CD4-positive, alpha-beta T cell treated with Interleukin-6 for 4 hours (primary cell): ENCODE measurements at regions not wholly inside any gene's neighbourhood (a gene's known extent, or its start where the extent isn't known, plus 50 kb on each side); places are given as distances from the start of the nearest gene placed in this dataset.
A peak's percentile ranks its signal among the peaks of the same experiment; 100 is the strongest.
"Not testable (repeated sequence)": the region's sequence is repeated elsewhere in the genome, so short reads cannot be mapped to it uniquely, and the experiment has no call there.

ENCODE experiments used
- DNase-seq: peaks from one replicate; pipeline ENCODE4 v3.0.0-alpha.2; 2020; ENCODE audit warnings: mixed read lengths

- no peak for DNase-seq
These were observed 383.4 kb downstream of the MLLT3 start for GRCh38 chr9:20238921-20239320.

DNA sequence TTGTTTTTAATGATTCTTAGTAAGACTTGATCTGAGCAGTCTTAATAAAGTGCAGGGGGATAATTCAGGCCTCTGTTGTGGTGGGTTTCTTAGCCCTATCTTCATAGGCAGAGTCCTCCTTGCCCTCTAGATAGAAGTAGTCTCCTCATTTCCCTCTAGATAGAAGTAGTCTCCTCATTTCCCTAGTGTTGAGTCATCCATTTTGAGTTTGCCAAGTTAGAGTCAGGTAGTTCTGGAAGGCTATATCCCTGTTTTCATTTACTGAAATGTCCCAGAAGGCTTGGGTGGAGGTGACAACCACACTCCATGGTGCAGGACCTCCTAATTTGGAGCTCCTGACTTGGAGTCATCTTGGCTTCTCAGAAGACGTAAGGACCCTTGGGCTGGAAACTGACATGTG lies 384.6 kb downstream of the MLLT3 start:
- no peak for DNase-seq

- DNase-seq = no peak
These were observed 385.6 kb downstream of the MLLT3 start for GRCh38 chr9:20236676-20237075.

DNA sequence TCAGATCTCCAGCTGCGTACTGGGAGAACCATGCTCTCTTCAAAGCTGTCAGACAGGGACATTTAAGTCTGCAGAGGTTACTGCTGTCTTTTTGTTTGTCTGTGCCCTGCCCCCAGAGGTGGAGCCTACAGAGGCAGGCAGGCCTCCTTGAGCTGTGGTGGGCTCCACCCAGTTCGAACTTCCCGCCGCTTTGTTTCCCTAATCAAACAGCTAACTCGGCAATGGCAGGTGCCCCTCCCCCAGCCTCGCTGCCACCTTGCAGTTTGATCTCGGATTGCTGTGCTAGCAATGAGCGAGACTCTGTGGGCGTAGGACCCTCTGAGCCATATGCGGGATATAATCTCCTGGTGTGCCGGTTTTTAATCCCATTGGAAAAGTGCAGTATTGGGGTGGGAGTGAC lies 387.1 kb downstream of the MLLT3 start:
- DNase-seq = not testable (repeated sequence)

GRCh38 chr9:20228096-20228495 lies 394.2 kb downstream of the MLLT3 start:
- no peak for DNase-seq

DNA sequence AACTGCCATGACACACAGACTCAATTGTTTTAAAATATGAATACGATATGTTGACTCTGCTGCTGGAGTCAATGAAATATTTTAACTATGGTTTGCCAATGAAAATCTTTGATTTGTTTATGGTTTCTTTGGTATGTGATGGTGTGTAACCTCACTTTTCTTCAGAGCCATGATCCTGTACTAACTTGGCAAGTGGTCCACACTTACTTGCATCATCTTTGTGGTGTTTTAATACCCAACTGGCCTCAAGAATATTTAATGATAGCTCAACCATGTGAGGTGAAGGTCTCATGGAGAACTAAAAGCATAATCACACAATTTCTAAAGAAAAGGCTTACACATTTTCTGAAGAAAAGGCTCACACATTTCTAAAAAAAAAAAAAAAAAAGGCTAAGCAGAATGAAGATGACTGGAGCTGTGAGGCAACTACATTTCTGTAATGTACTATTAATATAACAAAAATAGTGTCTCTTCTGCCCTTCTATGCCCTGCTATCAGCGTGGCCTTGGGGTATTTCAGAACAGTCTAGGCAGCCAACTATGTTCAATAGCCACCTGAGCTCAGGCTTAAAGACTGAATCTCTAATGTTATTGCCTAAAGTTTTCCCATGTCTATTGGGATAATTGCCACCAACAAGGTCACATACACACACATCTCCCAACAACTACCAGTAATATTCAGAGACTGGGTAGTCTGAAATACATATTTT lies 395.0 kb downstream of the MLLT3 start:
- DNase-seq = no peak

- no peak for DNase-seq
These were observed 396.0 kb downstream of the MLLT3 start for GRCh38 chr9:20226345-20226744.

DNA sequence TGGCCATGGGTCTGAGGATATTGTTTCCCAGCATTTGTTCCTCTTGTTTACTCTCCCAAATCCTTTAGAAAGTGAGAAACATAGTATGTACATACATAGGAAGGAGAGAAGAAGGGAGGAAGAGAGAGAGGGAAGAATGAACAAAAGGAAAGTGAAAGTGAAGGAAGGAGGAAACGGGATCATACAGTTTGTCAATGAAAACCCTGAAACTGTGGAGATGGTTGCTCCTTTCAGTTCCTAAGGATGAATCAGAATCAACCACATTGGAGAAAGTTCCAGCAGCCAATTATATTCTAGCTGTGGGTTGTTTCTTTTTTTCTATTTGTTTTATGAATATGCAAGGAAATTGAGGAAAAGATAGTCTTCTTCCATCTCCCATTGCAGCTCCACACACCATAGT lies 396.5 kb downstream of the MLLT3 start:
- DNase-seq = no peak

- DNase-seq = no peak
These were observed 397.5 kb downstream of the MLLT3 start for GRCh38 chr9:20224756-20225155.

DNA sequence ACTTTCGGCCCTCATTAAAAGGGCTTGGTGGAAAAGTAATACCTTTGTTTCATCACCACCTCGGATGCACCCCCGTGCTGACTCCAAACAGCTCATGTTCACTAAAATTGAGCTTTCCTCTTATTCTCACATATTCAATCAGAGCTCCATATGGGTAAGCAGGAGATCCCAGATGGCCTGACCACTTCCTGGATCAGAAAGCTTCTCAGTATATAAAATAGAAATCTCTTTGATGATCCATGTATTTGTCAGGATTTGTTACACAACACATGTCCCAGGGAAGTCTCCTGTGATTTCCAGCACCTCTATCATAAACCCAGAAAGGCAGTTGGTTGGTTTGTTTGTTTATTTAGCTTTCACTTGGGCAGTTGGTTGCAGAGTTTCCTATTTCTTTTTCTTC lies 402.0 kb downstream of the MLLT3 start:
- DNase-seq = no peak

DNA sequence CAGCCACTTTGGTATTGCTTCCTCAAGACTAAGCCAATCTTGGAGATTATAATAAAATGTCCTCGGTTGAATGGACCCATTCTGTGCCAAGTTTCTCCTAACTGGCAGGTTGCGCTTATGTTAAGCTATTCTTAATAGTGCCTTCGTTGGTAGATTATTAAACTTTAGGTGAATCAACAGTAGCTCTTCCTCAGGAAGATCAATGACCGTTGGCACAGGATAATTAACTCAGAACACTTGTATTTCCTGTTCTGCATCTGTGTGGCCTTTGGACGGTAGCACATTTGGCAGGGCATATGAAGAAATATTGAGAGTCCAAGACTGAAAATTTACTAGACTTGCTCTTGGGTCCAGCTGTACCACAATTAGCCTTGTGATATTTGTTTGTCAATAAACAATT lies 402.9 kb downstream of the MLLT3 start:
- no peak for DNase-seq

DNA sequence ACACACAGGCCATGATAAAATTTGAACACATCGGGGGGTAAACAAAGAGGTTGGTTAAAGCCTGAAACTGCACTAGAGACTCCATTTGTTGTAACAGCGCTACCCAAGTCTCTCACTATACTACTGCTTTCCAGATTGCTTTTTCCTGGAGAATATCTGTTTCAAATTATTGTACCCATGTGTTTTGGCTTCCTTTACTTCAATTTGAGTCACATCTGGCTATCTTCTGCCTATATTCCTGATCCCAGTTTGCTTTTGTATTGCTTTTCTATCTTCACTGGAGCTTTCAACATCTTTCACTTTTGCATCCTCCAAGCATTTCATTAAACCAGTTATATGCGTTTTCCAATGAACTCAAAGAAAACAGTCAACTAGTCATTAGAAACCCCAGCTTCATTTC lies 404.7 kb downstream of the MLLT3 start:
- DNase-seq = no peak

GRCh38 chr9:20216438-20216837 lies 405.9 kb downstream of the MLLT3 start:
- DNase-seq = no peak

DNA sequence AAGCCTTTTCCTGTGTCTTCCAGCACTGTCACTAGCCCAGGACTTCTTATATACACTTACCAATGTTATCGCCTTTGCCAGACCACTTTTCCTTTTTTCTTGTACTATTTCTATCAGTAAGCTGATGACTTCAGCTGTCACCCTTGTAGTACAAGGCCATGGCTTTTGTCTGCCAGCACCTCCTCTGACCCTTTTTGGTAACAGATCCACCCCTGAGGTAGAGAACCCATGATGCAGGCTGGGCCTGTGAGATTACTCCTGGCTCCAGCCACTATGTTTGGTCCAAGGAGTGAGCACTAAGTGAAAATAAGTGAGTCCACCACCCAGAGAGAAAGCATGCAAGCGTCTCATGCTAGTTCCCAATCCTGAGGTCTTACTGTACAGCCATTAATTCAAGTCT lies 406.7 kb downstream of the MLLT3 start:
- no peak for DNase-seq

- no peak for DNase-seq
These were observed 409.5 kb downstream of the MLLT3 start for GRCh38 chr9:20212806-20213205.

DNA sequence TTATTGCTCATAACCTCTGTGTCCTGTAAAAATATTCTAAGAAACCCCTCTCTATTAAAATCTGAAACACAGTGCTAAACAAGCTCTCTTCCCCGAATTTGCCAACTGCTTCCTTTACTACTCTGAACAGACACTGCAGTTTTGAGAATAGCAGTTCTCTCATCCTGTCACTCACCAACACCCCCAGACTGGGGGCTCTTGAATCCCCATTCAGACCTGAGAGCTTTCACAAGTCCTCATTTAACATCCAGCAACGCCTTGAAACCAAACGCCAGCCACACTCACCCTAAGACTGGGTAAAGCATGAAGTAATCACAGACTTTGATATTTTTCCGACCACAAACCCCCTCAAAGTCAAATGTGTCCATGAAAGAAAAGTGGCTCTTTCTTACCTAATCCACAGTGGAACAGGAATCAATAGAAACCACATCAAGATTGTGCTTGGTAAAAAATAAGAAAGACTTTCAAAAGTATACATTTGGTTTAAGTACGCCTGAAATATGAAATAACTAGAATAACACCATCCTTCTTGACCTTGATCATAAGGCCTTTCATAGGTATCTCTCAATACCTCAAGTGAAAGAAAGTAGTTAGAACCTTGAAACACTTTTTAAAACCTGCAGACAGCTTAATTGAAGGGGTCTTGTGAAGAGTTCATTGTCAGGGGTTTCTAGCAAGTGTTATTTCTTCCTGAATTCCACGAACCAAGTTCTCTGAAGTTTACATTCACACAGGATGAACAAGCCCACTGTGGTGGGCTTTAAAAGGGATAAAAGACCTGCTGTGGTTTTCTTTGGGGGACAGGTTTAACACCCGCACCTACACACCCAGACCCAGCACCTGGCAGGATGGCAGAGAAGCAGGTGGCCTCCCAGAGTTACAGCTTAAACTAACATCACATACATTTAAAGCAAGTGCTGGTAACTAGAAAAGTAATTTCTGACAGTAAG lies 412.6 kb downstream of the MLLT3 start:
- peak; percentile 26 for DNase-seq

GRCh38 chr9:20208961-20209371 lies 413.3 kb downstream of the MLLT3 start:
- DNase-seq = no peak

- no peak for DNase-seq
These were observed 414.1 kb downstream of the MLLT3 start for GRCh38 chr9:20208226-20208625.

- DNase-seq = no peak
These were observed 415.1 kb downstream of the MLLT3 start for GRCh38 chr9:20207176-20207575.

DNA sequence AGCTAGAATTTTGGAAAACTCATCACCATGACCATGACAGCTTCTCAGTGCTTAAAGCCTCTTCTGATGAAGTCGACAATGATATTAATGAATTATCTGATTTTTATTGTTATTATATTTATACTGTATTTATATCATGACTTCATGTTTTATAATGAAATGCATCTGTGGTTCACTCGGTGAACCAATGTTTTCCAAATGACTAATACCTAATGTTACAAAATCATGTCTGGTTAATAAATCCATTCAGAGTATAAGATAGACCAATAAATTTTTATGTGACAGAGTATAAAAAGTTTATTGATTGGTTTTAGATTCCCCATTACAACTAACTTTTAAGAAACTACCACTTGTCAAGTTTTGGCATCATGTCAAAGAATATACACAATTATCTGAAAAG lies 416.5 kb downstream of the MLLT3 start:
- DNase-seq = no peak

DNA sequence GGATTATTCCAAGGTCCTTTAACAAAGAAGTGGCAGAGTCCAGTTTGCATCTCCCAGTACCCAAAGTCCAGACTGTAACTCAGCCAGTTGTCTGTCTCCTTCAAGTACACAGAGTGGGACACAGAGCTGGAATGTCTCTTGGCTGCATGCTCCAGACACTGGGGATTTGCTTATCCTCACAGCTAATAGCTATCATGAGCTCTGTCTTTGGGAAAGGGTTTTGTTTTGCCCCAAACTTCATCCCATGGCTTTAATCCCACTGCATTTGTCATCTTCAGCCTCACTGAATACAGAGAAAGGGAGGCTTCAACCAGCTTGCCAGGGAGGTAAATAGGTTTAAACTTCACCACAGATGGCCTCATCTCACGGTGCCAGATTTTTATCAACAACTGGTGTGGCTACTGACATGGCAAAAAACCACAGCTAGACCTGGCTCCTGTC lies 412.2 kb upstream of the SLC24A2 start:
- no peak for DNase-seq

DNA sequence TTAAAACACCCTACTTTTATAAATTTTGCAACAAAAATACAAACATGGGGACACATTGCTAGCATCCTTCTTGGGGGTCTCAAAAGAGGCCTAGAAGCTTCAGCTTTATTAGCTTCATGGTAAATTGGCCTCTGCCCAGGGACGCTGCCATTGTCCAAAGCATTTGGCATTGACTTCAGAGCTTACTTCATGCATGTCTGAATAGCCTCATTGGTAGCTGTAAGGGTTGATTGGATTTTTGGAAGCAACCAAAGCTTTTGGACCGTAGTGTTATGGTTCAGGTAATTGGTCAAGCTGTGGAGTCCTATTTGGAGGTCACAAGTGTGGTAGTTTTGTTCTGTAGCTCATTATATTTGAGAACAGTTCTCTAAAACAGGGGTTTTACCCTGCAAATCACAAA lies 411.7 kb upstream of the SLC24A2 start:
- no peak for DNase-seq

DNA sequence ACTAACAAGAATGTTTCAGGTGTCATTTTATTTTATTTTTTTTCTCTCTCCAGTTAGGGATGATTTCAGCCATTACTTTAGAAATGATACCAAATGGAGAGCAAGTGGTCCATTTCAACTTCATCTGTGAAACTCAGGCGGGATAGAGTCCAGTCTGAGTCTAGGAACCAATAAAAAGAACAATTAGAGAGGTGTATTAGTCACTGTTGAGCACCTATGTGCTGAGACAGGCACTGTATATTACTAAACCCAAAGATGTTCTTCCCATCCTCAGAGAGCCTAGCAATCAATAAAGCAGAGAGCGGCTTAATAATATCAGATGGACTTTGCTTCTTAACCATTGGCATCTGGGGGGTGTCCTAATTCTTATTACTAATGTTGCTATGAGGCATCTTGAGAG lies 410.3 kb upstream of the SLC24A2 start:
- no peak for DNase-seq
